ENCODE measurements at regions not wholly inside any gene's neighbourhood (a gene's known extent, or its start where the extent isn't known, plus 50 kb on each side); places are given as distances from the start of the nearest gene placed in this dataset.

GRCh38 chr16:35447010-35447558, 1987.7 kb downstream of the TP53TG3F start:
- no peak for TF ChIP-seq CTCF (IDR thresholded peaks at IDR 0.05)
- Mint-ChIP-seq H3K4me1 (ENCODE audit: unreplicated experiment) (no peaks in the 10 kb centered on the region), H3K27ac (ENCODE audit: unreplicated experiment) (no peak overlapping the region), H3K27me3 (ENCODE audit: unreplicated experiment) (no peaks in the 10 kb centered on the region), H3K4me3 (ENCODE audit: unreplicated experiment) (no peak overlapping the region), H3K36me3 (ENCODE audit: unreplicated experiment) (no peaks in the 10 kb centered on the region), H3K9me3 (ENCODE audit: unreplicated experiment) (peaks cover 68% of the 10 kb centered on the region)
- DNase-seq (ENCODE audit: extremely low spot score, unreplicated experiment), result no peak

- H3K9me3 Mint-ChIP-seq (ENCODE audit: unreplicated experiment), result peaks cover 71% of the 10 kb centered on the region
- H3K4me1 Mint-ChIP-seq (ENCODE audit: unreplicated experiment), result no peaks in the 10 kb centered on the region
- no peaks in the 10 kb centered on the region for H3K27me3 Mint-ChIP-seq (ENCODE audit: unreplicated experiment)
- no peaks in the 10 kb centered on the region for H3K36me3 Mint-ChIP-seq (ENCODE audit: unreplicated experiment)
- DNase-seq (ENCODE audit: extremely low spot score, unreplicated experiment), result no peak
- H3K4me3 Mint-ChIP-seq (ENCODE audit: unreplicated experiment), result no peak overlapping the region
- no peak overlapping the region for H3K27ac Mint-ChIP-seq (ENCODE audit: unreplicated experiment)
- TF ChIP-seq CTCF (IDR thresholded peaks at IDR 0.05), result no peak
Measured at GRCh38 chr16:35449663-35450062, 1990.3 kb downstream of the TP53TG3F start.

GRCh38 chr16:35450648-35451047, 1991.2 kb downstream of the TP53TG3F start:
- TF ChIP-seq CTCF (IDR thresholded peaks at IDR 0.05), result no peak
- H3K27ac Mint-ChIP-seq (ENCODE audit: unreplicated experiment), result no peak overlapping the region
- peaks cover 71% of the 10 kb centered on the region for H3K9me3 Mint-ChIP-seq (ENCODE audit: unreplicated experiment)
- no peaks in the 10 kb centered on the region for H3K27me3 Mint-ChIP-seq (ENCODE audit: unreplicated experiment)
- no peak for DNase-seq (ENCODE audit: extremely low spot score, unreplicated experiment)
- H3K4me1 Mint-ChIP-seq (ENCODE audit: unreplicated experiment), result no peaks in the 10 kb centered on the region
- H3K36me3 Mint-ChIP-seq (ENCODE audit: unreplicated experiment), result no peaks in the 10 kb centered on the region
- H3K4me3 Mint-ChIP-seq (ENCODE audit: unreplicated experiment), result no peak overlapping the region

GRCh38 chr16:35452471-35452870, 1993.1 kb downstream of the TP53TG3F start:
- no peaks in the 10 kb centered on the region for H3K36me3 Mint-ChIP-seq (ENCODE audit: unreplicated experiment)
- no peak overlapping the region for H3K27ac Mint-ChIP-seq (ENCODE audit: unreplicated experiment)
- no peaks in the 10 kb centered on the region for H3K4me1 Mint-ChIP-seq (ENCODE audit: unreplicated experiment)
- no peak for TF ChIP-seq CTCF (IDR thresholded peaks at IDR 0.05)
- no peaks in the 10 kb centered on the region for H3K27me3 Mint-ChIP-seq (ENCODE audit: unreplicated experiment)
- no peak for DNase-seq (ENCODE audit: extremely low spot score, unreplicated experiment)
- no peak overlapping the region for H3K4me3 Mint-ChIP-seq (ENCODE audit: unreplicated experiment)
- peaks cover 73% of the 10 kb centered on the region for H3K9me3 Mint-ChIP-seq (ENCODE audit: unreplicated experiment)

- Mint-ChIP-seq H3K27ac (ENCODE audit: unreplicated experiment) (no peak overlapping the region), H3K9me3 (ENCODE audit: unreplicated experiment) (peaks cover 65% of the 10 kb centered on the region), H3K36me3 (ENCODE audit: unreplicated experiment) (no peaks in the 10 kb centered on the region), H3K4me3 (ENCODE audit: unreplicated experiment) (no peak overlapping the region), H3K4me1 (ENCODE audit: unreplicated experiment) (no peaks in the 10 kb centered on the region), H3K27me3 (ENCODE audit: unreplicated experiment) (no peaks in the 10 kb centered on the region)
- TF ChIP-seq CTCF (IDR thresholded peaks at IDR 0.05), result no peak
- no peak for DNase-seq (ENCODE audit: extremely low spot score, unreplicated experiment)
Measured at GRCh38 chr16:35463358-35463757, 2003.9 kb downstream of the TP53TG3F start.

Measured in osteocyte (in vitro differentiated cells).